AG09319 (cell line): ENCODE measurements at regions not wholly inside any gene's neighbourhood (a gene's known extent, or its start where the extent isn't known, plus 50 kb on each side); places are given as distances from the start of the nearest gene placed in this dataset.
A peak's percentile ranks its signal among the peaks of the same experiment; 100 is the strongest.

Experiments
- DNase-seq: peaks from one replicate; pipeline ENCODE4 v3.0.0-alpha.2; 2010; ENCODE audit warnings: low read depth; ENCODE audit errors: extremely low read depth
- CTCF ChIP-seq: IDR thresholded peaks from 2 replicates; pipeline ENCODE4 v1.5.1; 2011; ENCODE audit warnings: low read depth, mild to moderate bottlenecking, inconsistent platforms, low read length, moderate library complexity

- DNase-seq = no peak
- TF ChIP-seq CTCF = no peak
Observed at GRCh38 chr14:36083317-36083716, 93.2 kb downstream of the PTCSC3 start.

- no peak for DNase-seq
- no peak for TF ChIP-seq CTCF
Observed at GRCh38 chr14:36078080-36078479, 98.4 kb downstream of the PTCSC3 start.

GRCh38 chr14:36076197-36076596 lies 100.3 kb downstream of the PTCSC3 start:
- no peak for TF ChIP-seq CTCF
- no peak for DNase-seq

GRCh38 chr14:36075203-36075602 lies 101.3 kb downstream of the PTCSC3 start:
- DNase-seq = no peak
- no peak for TF ChIP-seq CTCF

GRCh38 chr14:36070720-36071043 lies 105.8 kb downstream of the PTCSC3 start:
- no peak for DNase-seq
- no peak for TF ChIP-seq CTCF

GRCh38 chr14:36070031-36070719 lies 106.3 kb downstream of the PTCSC3 start:
- peak; percentile 95 for TF ChIP-seq CTCF
- peak; percentile 32 for DNase-seq

- DNase-seq = no peak
- TF ChIP-seq CTCF = peak; percentile 51
Observed at GRCh38 chr14:36069535-36069900, 107.0 kb downstream of the PTCSC3 start.
